ENCODE measurements at regions not wholly inside any gene's neighbourhood (a gene's known extent, or its start where the extent isn't known, plus 50 kb on each side); places are given as distances from the start of the nearest gene placed in this dataset.
"Not testable (repeated sequence)": the region's sequence is repeated elsewhere in the genome, so short reads cannot be mapped to it uniquely, and the experiment has no call there.

DNA sequence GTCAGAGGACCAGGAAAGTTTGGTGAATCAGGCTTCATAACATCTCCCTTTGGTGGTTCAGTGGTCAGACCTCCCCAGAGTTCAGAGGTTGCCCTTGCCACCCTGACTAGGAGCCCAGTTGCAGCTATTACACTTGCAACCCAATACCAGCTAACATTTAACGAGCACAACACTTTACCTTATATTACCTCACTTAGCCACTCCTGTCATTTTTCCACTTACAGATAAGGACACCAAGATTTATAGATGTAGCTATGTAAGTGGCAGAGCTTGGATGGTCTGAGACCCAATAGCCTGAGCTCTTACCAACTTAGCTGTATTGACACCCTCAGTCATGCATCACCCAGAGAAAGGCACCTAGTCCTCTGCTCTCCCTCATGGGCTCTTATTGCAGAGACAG, 234.7 kb downstream of the INSC start:
- DNase-seq = no peak
- H3K27ac ChIP-seq = no peak overlapping the region
- no peaks in the 10 kb centered on the region for H3K36me3 ChIP-seq
- TF ChIP-seq, protein P1, sequence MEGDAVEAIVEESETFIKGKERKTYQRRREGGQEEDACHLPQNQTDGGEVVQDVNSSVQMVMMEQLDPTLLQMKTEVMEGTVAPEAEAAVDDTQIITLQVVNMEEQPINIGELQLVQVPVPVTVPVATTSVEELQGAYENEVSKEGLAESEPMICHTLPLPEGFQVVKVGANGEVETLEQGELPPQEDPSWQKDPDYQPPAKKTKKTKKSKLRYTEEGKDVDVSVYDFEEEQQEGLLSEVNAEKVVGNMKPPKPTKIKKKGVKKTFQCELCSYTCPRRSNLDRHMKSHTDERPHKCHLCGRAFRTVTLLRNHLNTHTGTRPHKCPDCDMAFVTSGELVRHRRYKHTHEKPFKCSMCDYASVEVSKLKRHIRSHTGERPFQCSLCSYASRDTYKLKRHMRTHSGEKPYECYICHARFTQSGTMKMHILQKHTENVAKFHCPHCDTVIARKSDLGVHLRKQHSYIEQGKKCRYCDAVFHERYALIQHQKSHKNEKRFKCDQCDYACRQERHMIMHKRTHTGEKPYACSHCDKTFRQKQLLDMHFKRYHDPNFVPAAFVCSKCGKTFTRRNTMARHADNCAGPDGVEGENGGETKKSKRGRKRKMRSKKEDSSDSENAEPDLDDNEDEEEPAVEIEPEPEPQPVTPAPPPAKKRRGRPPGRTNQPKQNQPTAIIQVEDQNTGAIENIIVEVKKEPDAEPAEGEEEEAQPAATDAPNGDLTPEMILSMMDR (IDR thresholded peaks at IDR 0.05) = no peak
- H3K9me3 ChIP-seq = no peaks in the 10 kb centered on the region
- H3K4me3 ChIP-seq = no peak overlapping the region
- intact Hi-C loops (cut with DNase I) = no loop called here
- no peaks in the 10 kb centered on the region for H3K4me1 ChIP-seq
- H3K9ac ChIP-seq (ENCODE audit: low read depth in 2 of 2, low read length in 2 of 2) = no peak overlapping the region
- no peaks in the 10 kb centered on the region for H3K27me3 ChIP-seq

GRCh38 chr11:15361316-15361715, 246.6 kb downstream of the INSC start:
- Histone ChIP-seq H3K27me3 (no peaks in the 10 kb centered on the region), H3K27ac (no peak overlapping the region), H3K4me3 (no peak overlapping the region), H3K9ac (ENCODE audit: low read depth in 2 of 2, low read length in 2 of 2) (no peak overlapping the region), H3K36me3 (no peaks in the 10 kb centered on the region), H3K9me3 (no peaks in the 10 kb centered on the region), H3K4me1 (no peaks in the 10 kb centered on the region)
- intact Hi-C loops (cut with DNase I) = no loop called here
- DNase-seq = no peak
- TF ChIP-seq, protein P1 (IDR thresholded peaks at IDR 0.05) = no peak

GRCh38 chr11:15365286-15365685, 250.6 kb downstream of the INSC start:
- H3K4me3 ChIP-seq; H3K36me3 ChIP-seq; H3K4me1 ChIP-seq; H3K27ac ChIP-seq; H3K27me3 ChIP-seq; H3K9ac ChIP-seq (ENCODE audit: low read depth in 2 of 2, low read length in 2 of 2); DNase-seq; H3K9me3 ChIP-seq; intact Hi-C loops (cut with DNase I): not testable (repeated sequence)

- no peak for DNase-seq
- TF ChIP-seq, protein P1 (IDR thresholded peaks at IDR 0.05) = no peak
- Histone ChIP-seq H3K9me3 (no peaks in the 10 kb centered on the region), H3K27ac (no peak overlapping the region), H3K9ac (ENCODE audit: low read depth in 2 of 2, low read length in 2 of 2) (no peak overlapping the region), H3K4me1 (no peaks in the 10 kb centered on the region), H3K27me3 (no peaks in the 10 kb centered on the region), H3K36me3 (no peaks in the 10 kb centered on the region), H3K4me3 (no peak overlapping the region)
- intact Hi-C loops (cut with DNase I) = no loop called here
These were observed 253.0 kb downstream of the INSC start for GRCh38 chr11:15367695-15368094.

DNA sequence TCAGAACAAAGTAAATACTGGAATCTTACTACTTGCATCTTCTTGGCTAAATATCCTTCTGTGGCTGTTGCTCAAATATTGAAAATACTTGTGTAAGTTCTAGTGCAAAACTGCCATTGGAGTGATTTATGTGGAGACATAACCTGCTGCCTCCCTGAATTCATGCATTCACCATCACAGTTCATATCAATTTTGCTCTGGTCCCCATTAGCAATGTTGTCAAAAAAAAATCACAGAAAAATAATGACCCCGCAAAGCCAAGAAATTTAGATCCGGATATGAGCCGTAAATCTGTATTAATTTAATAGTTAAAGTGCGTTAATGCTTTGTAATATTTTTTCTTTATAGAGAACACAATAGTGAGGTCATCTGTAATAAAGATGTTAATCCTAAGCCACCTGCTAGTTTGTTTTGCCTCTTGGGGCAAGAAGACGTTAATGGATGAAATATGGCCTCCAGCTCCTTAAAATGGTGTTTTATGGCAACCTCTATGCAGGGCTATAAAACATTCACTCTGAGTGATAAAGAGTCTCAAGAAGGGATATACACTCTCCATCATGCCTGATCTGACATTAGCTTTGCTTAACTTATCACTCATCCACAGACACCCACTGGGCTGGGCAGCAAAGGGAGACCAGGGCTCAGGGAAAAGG, 255.9 kb downstream of the INSC start:
- TF ChIP-seq, protein P1 (IDR thresholded peaks at IDR 0.05) = no peak
- no peaks in the 10 kb centered on the region for H3K36me3 ChIP-seq
- no peaks in the 10 kb centered on the region for H3K9me3 ChIP-seq
- H3K27ac ChIP-seq = no peak overlapping the region
- no peaks in the 10 kb centered on the region for H3K27me3 ChIP-seq
- no peak for DNase-seq
- intact Hi-C loops (cut with DNase I) = no loop called here
- no peak overlapping the region for H3K4me3 ChIP-seq
- H3K9ac ChIP-seq (ENCODE audit: low read depth in 2 of 2, low read length in 2 of 2) = no peak overlapping the region
- no peaks in the 10 kb centered on the region for H3K4me1 ChIP-seq

DNA sequence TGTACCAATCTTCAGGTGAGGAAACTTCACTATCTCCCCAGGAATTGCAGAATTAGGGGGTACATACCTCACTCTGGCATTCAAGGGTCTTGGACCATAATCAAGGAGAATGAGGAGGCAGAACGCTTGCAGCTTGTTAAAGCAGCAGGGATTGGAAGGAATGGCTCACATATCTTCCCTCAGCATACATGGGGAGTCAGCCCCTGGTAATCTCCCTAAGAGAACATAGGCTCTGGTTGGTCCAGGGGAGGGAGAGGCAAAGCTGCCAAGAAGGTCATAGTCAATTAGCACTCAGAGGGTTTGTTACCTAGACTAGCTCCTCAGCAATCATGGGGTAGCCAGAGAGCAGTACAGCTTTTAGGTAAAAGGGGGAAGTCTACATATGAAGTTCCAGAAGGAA, 256.8 kb downstream of the INSC start:
- no peak overlapping the region for H3K4me3 ChIP-seq
- no peak for DNase-seq
- intact Hi-C loops (cut with DNase I) = no loop called here
- H3K27me3 ChIP-seq = no peaks in the 10 kb centered on the region
- no peak overlapping the region for H3K9ac ChIP-seq (ENCODE audit: low read depth in 2 of 2, low read length in 2 of 2)
- no peaks in the 10 kb centered on the region for H3K36me3 ChIP-seq
- H3K9me3 ChIP-seq = no peaks in the 10 kb centered on the region
- no peak overlapping the region for H3K27ac ChIP-seq
- TF ChIP-seq, protein P1 (IDR thresholded peaks at IDR 0.05) = no peak
- H3K4me1 ChIP-seq = no peaks in the 10 kb centered on the region
